Adrenal gland (tissue), 5 donors: ENCODE measurements at regions not wholly inside any gene's neighbourhood (a gene's known extent, or its start where the extent isn't known, plus 50 kb on each side); places are given as distances from the start of the nearest gene placed in this dataset.

Experiments
- POLR2A ChIP-seq, 2 donors: fragments of 450-650 bp; IDR thresholded peaks; one replicate each; pipeline ENCODE4 v1.6.1; 2017; ENCODE audit warnings: antibody characterized with exemption in 2 of 2, mild to moderate bottlenecking in 2 of 2, moderate library complexity in 1 of 2
- TF ChIP-seq, protein P1 (sequence below), 6 experiments: fragments of 450-650 bp in 4 of 6; fragments of 200-600 bp in 2 of 6; sonication (generic) in 1 of 6; IDR thresholded peaks; 1 replicate in 5 of 6; 2 replicates in 1 of 6; pipeline versions ENCODE4 v1.5.1 to v1.8.0; 2016 to 2021; ENCODE audit warnings: antibody characterized with exemption in 6 of 6, mild to moderate bottlenecking in 2 of 6, moderate library complexity in 1 of 6
- donor health status: DM: no; HTN: no; CAD: no.

DNA sequence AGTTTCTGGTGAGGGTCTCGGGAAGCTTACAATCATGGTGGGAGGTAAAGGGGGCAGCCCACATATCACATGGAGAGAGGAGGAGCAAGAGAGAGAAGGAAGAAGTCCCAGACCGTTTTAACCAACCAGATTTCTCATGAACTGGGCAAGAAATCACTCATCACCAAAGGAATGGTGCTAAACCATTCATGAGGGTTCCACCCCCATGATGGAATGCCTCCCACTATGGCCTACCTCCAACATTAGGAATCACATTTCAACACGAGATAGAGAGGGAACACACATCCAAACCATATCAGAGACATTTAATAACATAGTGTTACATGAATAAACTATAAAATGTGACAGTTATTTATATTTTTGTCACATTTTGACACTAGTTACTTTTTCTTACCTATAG lies 214.8 kb upstream of the MAGI2 start:
- TF ChIP-seq, protein P1, sequence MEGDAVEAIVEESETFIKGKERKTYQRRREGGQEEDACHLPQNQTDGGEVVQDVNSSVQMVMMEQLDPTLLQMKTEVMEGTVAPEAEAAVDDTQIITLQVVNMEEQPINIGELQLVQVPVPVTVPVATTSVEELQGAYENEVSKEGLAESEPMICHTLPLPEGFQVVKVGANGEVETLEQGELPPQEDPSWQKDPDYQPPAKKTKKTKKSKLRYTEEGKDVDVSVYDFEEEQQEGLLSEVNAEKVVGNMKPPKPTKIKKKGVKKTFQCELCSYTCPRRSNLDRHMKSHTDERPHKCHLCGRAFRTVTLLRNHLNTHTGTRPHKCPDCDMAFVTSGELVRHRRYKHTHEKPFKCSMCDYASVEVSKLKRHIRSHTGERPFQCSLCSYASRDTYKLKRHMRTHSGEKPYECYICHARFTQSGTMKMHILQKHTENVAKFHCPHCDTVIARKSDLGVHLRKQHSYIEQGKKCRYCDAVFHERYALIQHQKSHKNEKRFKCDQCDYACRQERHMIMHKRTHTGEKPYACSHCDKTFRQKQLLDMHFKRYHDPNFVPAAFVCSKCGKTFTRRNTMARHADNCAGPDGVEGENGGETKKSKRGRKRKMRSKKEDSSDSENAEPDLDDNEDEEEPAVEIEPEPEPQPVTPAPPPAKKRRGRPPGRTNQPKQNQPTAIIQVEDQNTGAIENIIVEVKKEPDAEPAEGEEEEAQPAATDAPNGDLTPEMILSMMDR (IDR thresholded peaks at IDR 0.05) = no peak
- no peak for TF ChIP-seq POLR2A (IDR thresholded peaks at IDR 0.05)
